ENCODE measurements at regions not wholly inside any gene's neighbourhood (a gene's known extent, or its start where the extent isn't known, plus 50 kb on each side); places are given as distances from the start of the nearest gene placed in this dataset.

DNA sequence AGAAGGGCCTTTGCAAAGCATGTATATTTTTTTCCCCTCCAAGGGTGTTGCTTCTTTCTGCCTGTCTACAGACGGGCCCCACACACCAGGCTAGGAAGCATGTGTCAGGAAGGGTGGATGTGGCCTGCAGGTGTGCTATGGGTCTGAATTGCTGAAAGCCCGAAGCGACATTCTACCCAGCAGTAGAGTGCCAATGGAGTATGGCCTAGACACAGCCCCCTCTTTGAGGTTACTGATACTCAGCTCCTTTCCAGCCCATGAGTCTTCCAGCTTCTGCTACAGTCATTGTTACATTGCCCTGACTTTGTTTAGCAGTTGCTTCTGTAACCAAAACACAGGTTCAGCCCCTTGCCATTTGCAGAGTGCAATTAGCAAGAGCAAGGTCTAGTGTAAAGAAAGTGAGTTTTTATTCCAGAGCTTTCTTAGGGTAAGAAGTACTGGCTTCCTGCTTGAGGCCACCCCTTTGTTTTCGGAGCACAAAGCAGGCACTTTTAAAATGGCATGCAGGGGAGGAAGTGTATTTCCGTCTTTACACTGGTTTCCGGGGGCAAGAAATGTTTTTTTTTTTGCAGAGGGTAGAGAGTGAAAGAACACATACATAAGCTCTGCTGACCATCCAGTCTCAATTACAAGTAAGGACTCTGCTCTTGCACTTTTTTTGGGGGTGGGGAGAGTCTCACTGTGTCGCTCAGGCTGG, 428.0 kb upstream of the AMELY start:
- CTCF ChIA-PET = interaction anchor here (0.5 kb wide), 1 partner anchor 45 kb away, joined by 3 read pairs; no protein-coding TSS in a partner anchor
- TF ChIP-seq, protein P1, sequence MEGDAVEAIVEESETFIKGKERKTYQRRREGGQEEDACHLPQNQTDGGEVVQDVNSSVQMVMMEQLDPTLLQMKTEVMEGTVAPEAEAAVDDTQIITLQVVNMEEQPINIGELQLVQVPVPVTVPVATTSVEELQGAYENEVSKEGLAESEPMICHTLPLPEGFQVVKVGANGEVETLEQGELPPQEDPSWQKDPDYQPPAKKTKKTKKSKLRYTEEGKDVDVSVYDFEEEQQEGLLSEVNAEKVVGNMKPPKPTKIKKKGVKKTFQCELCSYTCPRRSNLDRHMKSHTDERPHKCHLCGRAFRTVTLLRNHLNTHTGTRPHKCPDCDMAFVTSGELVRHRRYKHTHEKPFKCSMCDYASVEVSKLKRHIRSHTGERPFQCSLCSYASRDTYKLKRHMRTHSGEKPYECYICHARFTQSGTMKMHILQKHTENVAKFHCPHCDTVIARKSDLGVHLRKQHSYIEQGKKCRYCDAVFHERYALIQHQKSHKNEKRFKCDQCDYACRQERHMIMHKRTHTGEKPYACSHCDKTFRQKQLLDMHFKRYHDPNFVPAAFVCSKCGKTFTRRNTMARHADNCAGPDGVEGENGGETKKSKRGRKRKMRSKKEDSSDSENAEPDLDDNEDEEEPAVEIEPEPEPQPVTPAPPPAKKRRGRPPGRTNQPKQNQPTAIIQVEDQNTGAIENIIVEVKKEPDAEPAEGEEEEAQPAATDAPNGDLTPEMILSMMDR (IDR thresholded peaks at IDR 0.05; ENCODE audit: low read depth, low read length) = no peak
- Histone ChIP-seq H3K27ac (ENCODE audit: low read depth, low read length) (no peak overlapping the region), H3K9me3 (ENCODE audit: control insufficient read depth, insufficient read depth, low read length) (no peaks in the 10 kb centered on the region), H3K4me3 (ENCODE audit: low read depth, low read length) (no peak overlapping the region), H3K27me3 (ENCODE audit: control insufficient read depth, insufficient read depth, low read length) (no peaks in the 10 kb centered on the region)
- DNase-seq (ENCODE audit: low read depth, low spot score) = no peak
- POLR2A ChIA-PET = no interaction called here

DNA sequence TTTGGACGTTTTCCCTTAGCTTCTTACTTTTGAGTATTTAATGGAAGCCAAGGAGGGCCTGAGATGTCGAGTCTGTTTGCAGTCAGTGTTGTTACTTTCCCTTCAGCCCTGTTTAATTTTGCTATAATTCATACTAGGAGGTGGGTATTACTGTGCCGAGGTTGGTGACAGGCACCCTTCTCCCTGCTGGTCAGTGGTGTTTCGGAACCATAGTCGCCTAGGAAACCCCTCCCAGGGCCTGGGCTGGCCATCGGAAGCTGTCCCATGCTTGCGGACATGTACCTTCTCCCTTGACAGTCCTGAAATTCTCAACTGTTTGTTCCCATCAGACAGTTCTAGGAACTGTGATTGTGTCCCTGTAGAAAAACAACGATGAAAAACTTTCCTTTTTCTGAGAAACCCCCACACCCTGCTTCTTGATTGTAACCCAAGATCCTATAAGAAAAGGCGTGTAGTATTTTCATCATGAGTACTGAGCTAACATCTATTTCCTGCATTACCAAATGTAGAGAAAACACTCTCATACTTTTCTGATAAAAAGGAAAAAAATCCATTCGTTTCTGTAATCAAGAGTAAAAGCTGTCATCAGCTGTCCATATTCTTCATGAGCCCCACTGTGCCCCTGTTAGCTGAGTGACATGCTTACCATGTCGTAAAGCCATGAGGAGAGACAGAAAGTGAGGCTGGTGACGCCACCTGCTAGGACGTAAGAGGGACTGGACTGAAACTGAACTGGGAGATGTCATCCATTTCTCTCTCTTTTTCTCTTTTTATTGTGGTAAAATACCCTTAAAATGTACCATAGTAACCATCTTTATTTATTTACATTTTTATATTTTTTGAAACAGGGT, 424.7 kb upstream of the AMELY start:
- Histone ChIP-seq H3K4me3 (ENCODE audit: low read depth, low read length) (no peak overlapping the region), H3K27me3 (ENCODE audit: control insufficient read depth, insufficient read depth, low read length) (no peaks in the 10 kb centered on the region), H3K9me3 (ENCODE audit: control insufficient read depth, insufficient read depth, low read length) (no peaks in the 10 kb centered on the region), H3K27ac (ENCODE audit: low read depth, low read length) (no peak overlapping the region)
- ChIA-PET POLR2A (no interaction called here), CTCF (no interaction called here)
- TF ChIP-seq, protein P1 (IDR thresholded peaks at IDR 0.05; ENCODE audit: low read depth, low read length) = no peak
- no peak for DNase-seq (ENCODE audit: low read depth, low spot score)

DNA sequence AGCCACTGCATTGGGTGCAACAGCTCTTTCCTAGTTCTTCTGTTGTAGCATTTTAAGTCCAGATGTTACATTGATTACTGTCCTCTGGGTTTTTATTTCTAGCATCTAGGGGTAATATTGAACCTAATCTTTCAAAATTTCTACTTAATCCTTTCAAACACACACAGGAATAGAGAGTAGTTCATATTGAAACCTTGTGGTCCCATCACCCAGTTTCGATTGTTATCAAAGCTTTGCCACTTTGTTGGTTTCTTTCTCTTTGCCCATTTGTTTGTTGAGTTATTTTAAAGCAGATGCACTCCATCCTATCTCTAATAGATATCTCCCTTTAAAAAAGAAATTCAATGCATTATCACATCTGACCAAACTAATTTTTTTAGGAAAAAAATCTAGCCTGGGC, 422.9 kb upstream of the AMELY start:
- Histone ChIP-seq H3K27me3 (ENCODE audit: control insufficient read depth, insufficient read depth, low read length) (no peaks in the 10 kb centered on the region), H3K9me3 (ENCODE audit: control insufficient read depth, insufficient read depth, low read length) (no peaks in the 10 kb centered on the region), H3K27ac (ENCODE audit: low read depth, low read length) (no peak overlapping the region), H3K4me3 (ENCODE audit: low read depth, low read length) (no peak overlapping the region)
- no peak for DNase-seq (ENCODE audit: low read depth, low spot score)
- POLR2A ChIA-PET = no interaction called here
- TF ChIP-seq, protein P1 (IDR thresholded peaks at IDR 0.05; ENCODE audit: low read depth, low read length) = no peak
- CTCF ChIA-PET = no interaction called here

DNA sequence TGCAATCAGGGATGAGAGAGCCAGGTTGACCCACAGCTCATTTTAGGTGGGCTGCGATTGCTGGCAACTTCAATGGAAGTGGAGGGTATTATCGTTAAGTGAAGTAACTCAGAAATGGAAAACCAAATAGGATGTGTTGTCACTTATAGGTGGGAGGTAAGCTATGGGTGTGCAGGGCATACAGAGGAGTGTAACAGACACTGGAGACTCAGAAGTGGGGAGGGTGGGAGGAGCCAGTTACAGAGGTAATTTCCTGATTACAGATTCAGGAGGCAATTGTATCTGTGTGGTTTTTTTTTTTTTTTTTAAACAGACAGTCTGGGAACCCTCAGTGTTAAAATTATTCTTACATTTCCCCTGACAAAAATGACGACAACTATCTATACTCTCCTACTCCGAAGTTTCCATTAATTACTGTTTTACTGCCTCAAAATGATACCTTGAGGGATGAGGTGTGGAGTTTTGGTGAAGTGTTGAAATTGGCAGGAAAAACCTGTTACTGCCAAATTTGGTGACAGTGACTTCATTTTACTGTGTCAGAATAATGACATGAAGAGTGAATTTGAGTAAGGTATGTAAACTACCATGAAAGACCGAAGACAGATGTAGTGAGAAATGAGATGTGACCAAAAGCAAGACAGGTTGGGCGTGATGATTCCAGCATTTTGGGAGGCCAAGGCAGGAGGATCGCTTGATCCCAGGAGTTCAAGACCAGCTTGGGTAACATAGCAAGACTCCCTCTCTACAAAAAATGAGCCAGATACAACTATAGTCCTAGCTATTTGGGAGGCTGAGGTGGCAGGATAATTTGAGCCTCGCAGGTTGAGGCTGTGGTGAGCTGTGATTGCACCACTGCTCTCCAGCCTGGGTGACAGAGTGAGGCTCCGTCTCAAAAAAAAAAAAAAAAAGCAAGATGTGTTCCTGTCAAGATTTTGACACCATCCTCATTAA, 415.0 kb upstream of the AMELY start:
- CTCF ChIA-PET = interaction anchor here (0.6 kb wide), 1 partner anchor 472 kb away, joined by 3 read pairs; no protein-coding TSS in a partner anchor
- TF ChIP-seq, protein P1 (IDR thresholded peaks at IDR 0.05; ENCODE audit: low read depth, low read length) = no peak
- Histone ChIP-seq H3K9me3 (ENCODE audit: control insufficient read depth, insufficient read depth, low read length) (no peaks in the 10 kb centered on the region), H3K27ac (ENCODE audit: low read depth, low read length) (no peak overlapping the region), H3K4me3 (ENCODE audit: low read depth, low read length) (no peak overlapping the region), H3K27me3 (ENCODE audit: control insufficient read depth, insufficient read depth, low read length) (no peaks in the 10 kb centered on the region)
- POLR2A ChIA-PET = interaction anchor here (1.0 kb wide), 1 partner anchor 53 kb away, joined by 3 read pairs; no protein-coding TSS in a partner anchor
- no peak for DNase-seq (ENCODE audit: low read depth, low spot score)
